GM13976 (cell line): ENCODE measurements at regions not wholly inside any gene's neighbourhood (a gene's known extent, or its start where the extent isn't known, plus 50 kb on each side); places are given as distances from the start of the nearest gene placed in this dataset.

ENCODE experiments used
- DNase-seq: peaks from one replicate; pipeline ENCODE4 v3.0.0; 2012; ENCODE audit warnings: low spot score
- CTCF ChIP-seq: IDR thresholded peaks from 2 replicates; pipeline ENCODE4 v1.5.1; 2012; ENCODE audit warnings: borderline replicate concordance, mild to moderate bottlenecking; ENCODE audit not compliant: insufficient read depth; ENCODE audit errors: extremely low read depth, missing control alignments, control extremely low read depth
- in situ Hi-C: fragments of 300-500 bp; cut with MboI; formaldehyde crosslinking; loops from one replicate; pipeline ENCODE4 v1.12.0; 2022; ENCODE audit warnings: low sequenced_read_pairs, mixed read lengths, inconsistent platforms; ENCODE audit not compliant: unreplicated experiment

DNA sequence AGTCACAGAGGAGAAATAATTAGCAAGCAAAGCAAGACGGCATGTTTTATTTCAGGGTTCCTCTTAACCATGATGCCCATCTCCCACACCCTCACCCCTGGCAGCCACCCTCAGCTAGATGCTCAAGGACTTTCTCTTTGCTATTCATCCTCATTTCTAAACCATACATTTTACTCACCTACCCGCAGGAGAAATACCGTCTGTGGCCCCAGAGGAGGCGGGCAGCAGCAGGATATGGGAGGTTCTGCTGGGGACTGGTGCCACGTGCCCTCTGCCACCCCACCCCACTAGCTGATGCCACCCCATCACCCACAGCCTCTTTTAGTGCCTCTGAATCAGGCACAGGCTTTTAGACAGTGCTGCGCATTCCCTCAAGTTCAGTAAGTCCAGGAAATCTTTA is 168.7 kb upstream of the ITGB1 start:
- no peak for TF ChIP-seq CTCF
- DNase-seq = no peak
- in situ Hi-C loops = no loop called here

DNA sequence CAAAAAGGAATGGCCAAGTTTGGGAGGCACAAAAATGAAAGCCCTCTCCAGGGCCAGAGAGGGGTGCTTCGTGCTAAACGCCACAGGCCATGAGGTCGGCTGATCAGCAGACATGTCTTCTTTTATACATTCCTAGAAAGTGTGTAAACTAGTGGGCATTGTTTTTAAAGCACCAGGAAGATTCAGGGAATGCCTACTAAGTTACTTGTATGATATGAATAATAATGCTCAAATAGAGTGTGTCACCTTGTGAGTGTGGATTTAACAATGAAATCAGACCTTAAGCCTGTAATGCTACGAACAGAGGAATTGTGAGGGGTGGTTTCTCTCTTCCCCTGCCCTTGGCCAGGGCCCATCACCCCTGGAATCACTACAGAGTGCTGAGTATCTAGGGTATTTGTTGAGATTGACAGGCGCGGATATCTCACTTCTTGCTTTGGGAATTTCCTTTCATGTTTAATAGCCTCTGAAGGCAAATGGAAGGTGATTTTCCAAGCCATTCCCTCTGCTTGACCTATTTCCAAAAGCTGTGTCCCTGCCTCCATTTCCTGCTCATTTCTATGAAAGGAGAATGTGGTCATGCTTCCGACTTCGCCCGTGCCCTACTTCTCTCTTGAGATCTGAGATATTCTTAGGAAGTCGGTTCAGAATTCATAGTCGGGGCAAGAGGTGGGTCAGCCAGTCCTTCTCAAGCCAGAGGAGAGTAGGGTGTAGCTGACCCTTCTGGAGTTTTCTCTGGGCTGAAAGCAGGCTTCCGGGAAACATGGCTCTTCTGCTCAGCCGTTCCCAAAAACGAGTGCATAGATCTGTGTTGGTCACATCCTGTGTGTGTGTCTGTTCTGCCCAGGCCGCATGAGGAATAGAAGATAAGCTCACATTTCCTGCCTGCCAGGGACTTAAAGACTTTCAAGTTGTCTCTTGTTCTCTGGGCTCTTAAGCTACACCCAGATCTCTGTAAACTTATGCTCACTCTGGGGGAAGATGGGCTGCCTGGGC is 167.8 kb upstream of the ITGB1 start:
- DNase-seq = no peak
- no peak for TF ChIP-seq CTCF
- in situ Hi-C loops = no loop called here

DNA sequence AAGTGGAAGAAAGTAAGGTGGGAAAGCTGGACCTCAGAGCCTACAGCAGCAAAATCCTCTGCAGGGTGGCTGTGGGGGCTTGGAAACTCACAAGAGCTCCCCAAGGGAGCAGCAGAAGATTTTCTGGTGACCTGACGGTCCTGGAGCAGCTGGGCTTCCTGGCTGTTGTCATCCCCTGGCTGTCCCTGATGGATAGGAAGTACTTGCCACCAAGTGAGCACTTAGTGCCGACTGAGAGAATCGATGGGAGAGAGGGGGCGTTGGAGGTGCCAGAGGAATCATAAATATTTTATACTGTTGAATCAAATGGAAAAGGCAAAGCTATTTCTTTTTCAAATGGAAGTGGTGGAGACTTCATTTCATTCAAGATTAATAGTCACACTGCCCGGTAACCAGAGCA is 167.1 kb upstream of the ITGB1 start:
- in situ Hi-C loops = no loop called here
- DNase-seq = no peak
- TF ChIP-seq CTCF = no peak

DNA sequence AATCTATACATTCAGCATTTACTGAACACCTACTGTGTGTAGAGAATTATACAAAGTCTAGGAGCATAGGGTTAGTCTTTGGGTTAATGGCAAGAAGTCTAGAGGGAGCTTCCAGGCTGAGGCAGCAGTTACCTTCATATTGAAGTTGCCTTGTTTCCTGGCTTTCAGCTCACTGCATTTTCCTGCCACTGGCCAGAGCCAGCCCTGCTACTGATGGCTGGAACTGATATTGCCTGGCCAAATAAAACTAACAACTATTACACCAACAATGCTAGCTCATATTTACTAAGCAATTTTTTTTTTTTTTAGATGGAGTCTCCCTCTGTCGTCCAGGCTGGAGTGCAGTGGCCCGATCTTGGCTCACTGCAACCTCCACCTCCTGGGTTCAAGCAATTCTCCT is 165.7 kb upstream of the ITGB1 start:
- DNase-seq = no peak
- in situ Hi-C loops = no loop called here
- TF ChIP-seq CTCF = no peak

DNA sequence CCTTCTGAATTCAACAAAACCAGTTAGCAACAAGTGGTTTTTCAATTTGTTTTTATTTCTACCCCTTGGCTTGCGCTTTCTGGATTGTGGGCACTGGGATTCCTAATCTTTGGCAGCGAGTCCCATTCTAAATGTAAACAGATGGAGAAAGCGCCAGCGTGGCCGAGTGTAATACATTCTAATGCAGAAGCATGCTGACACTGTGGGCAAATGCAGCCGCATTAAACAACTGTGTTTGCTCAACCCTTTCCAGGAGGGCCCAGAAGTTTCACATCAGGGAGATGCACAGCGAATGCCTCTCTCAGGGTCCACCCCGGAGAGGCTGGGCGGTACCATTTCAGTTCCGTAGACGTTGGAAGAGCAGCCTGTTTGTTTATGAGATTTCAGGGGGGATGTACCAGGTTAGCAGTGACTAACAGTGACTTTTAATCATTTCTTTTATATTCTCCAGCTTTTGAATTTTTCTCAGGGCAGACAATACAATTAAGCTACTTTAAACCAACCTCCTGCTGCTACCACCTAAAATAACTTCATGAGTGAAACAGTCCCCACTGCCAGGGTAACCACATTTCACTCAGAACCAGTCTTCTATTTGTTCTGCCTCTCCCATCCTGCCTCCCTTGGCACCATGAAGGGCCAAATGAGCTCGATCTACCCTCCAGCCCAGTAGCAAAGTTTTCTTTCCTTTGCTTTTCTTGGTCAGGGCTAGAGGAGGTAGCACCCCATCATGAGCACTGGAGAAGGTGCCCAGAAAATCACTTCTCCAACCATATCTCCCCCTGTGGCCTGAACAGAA is 164.2 kb upstream of the ITGB1 start:
- in situ Hi-C loops = no loop called here
- no peak for TF ChIP-seq CTCF
- DNase-seq = no peak

DNA sequence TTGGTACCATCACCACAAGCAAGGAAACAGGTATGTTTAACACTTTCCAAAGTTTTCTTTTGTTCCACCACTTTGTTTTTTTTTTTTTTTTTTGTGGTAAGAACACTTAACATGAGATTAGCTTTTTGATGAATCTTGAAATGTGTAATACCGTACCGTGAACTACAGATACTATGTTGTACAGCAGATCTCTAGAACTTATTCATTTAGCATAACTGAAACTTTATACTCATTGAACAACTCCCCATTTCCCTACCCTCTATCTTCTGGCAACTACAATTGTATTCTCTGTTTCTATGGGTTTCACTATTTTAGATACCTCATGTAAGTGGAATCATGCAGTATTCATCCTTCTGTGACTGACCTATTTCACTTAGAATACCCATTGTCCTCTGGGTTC is 162.7 kb upstream of the ITGB1 start:
- no peak for DNase-seq
- TF ChIP-seq CTCF = no peak
- in situ Hi-C loops = no loop called here
